ENCODE measurements at regions not wholly inside any gene's neighbourhood (a gene's known extent, or its start where the extent isn't known, plus 50 kb on each side); places are given as distances from the start of the nearest gene placed in this dataset.

- no peak overlapping the region for H3K4me3 ChIP-seq (ENCODE audit: low read depth, low read length)
- no peak for DNase-seq (ENCODE audit: low read depth)
- in situ Hi-C loops (cut with HindIII; ENCODE audit: low sequenced_read_pairs), result no loop called here
- TF ChIP-seq CTCF (IDR thresholded peaks at IDR 0.05; ENCODE audit: low read depth, low read length, missing control alignments), result no peak
Measured at GRCh38 chr10:34028936-34029335, 694.5 kb upstream of the NRP1 start.

GRCh38 chr10:34024693-34025425, 690.4 kb upstream of the NRP1 start:
- DNase-seq (ENCODE audit: low read depth), result no peak
- in situ Hi-C loops (cut with HindIII; ENCODE audit: low sequenced_read_pairs), result no loop called here
- no peak overlapping the region for H3K4me3 ChIP-seq (ENCODE audit: low read depth, low read length)
- TF ChIP-seq CTCF (IDR thresholded peaks at IDR 0.05; ENCODE audit: low read depth, low read length, missing control alignments), result no peak

GRCh38 chr10:34024282-34024681, 689.8 kb upstream of the NRP1 start:
- H3K4me3 ChIP-seq (ENCODE audit: low read depth, low read length), result no peak overlapping the region
- in situ Hi-C loops (cut with HindIII; ENCODE audit: low sequenced_read_pairs), result no loop called here
- no peak for DNase-seq (ENCODE audit: low read depth)
- no peak for TF ChIP-seq CTCF (IDR thresholded peaks at IDR 0.05; ENCODE audit: low read depth, low read length, missing control alignments)

- no peak for TF ChIP-seq CTCF (IDR thresholded peaks at IDR 0.05; ENCODE audit: low read depth, low read length, missing control alignments)
- no peak overlapping the region for H3K4me3 ChIP-seq (ENCODE audit: low read depth, low read length)
- in situ Hi-C loops (cut with HindIII; ENCODE audit: low sequenced_read_pairs), result no loop called here
- DNase-seq (ENCODE audit: low read depth), result no peak
Measured at GRCh38 chr10:34022195-34022594, 687.7 kb upstream of the NRP1 start.

GRCh38 chr10:34018784-34019183, 684.3 kb upstream of the NRP1 start:
- in situ Hi-C loops (cut with HindIII; ENCODE audit: low sequenced_read_pairs), result no loop called here
- H3K4me3 ChIP-seq (ENCODE audit: low read depth, low read length), result no peak overlapping the region
- no peak for TF ChIP-seq CTCF (IDR thresholded peaks at IDR 0.05; ENCODE audit: low read depth, low read length, missing control alignments)
- DNase-seq (ENCODE audit: low read depth), result no peak

- H3K4me3 ChIP-seq (ENCODE audit: low read depth, low read length), result no peak overlapping the region
- TF ChIP-seq CTCF (IDR thresholded peaks at IDR 0.05; ENCODE audit: low read depth, low read length, missing control alignments), result no peak
- in situ Hi-C loops (cut with HindIII; ENCODE audit: low sequenced_read_pairs), result no loop called here
- no peak for DNase-seq (ENCODE audit: low read depth)
Measured at GRCh38 chr10:34018129-34018528, 683.7 kb upstream of the NRP1 start.

All from astrocyte of the cerebellum (primary cell).